ENCODE measurements at regions not wholly inside any gene's neighbourhood (a gene's known extent, or its start where the extent isn't known, plus 50 kb on each side); places are given as distances from the start of the nearest gene placed in this dataset.
"Not testable (repeated sequence)": the region's sequence is repeated elsewhere in the genome, so short reads cannot be mapped to it uniquely, and the experiment has no call there.

DNA sequence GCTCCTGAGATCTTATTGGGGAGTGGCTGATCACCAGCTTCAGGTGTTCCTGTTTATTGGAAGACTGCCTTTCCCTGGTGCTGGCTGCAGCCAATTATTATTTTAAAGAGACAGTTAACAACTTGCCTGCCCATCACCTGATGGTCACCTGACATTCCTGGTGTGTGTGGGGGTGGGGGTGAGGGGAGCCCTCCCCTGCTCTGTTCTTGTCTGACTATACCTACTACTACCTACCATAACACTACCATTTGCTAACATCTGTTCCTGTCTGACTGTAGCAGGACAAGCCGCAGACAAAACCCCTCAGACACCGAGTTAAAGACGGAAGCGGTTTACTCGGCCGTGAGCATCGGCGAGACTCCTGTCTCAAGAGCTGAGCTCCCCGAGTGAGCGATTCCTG is 54.9 kb upstream of the NBPF3 start:
- no peak for DNase-seq (ENCODE audit: low read depth)

DNA sequence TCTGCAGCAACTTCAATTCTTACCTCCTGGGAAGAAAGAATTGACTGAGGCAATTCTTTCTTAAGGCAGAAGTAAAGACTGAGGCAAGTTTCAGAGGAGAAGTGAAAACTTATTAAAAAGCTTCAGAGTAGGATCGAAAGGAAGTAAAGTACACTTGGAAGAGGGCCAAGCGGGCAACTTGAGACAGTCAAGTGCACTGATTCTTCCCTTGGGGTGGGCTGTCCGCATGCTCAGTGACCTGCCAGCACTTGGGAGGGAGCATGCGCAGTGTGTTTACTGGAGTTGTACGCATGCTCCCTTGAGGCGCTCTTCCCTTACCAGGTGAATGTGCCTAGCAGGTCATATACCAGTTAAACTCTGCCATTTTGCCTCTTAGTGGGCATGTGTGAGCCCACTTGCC is 55.3 kb upstream of the NBPF3 start:
- DNase-seq (ENCODE audit: low read depth) = no peak

DNA sequence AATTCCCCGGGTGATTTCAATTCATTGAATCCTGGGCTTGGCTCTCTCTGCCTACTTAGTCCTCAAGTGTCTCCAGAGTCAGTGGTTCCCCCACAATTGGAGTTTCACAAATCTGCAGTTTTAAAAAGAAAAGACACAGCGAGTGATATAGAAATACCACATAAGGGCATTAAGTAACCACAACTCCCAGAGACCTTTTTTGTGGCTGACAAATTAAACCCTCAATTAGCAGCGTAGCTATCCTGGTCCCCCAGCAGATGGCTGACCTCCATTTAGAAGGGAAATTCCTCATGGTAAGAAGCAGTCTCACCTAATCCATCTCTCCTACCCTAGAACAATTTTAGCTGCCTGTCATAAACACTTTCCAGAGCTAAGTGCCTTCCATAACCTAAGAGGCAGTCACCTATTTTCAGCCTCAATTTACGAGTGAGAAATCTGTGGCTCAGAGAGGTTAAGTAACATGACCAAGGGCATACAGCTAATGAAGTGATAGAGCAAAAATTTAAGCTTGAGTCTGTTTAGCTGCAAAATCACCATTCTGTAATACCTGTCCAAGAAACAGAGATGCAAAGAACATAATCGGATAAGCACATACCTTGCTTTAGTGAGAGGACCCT is 56.0 kb upstream of the NBPF3 start:
- no peak for DNase-seq (ENCODE audit: low read depth)

DNA sequence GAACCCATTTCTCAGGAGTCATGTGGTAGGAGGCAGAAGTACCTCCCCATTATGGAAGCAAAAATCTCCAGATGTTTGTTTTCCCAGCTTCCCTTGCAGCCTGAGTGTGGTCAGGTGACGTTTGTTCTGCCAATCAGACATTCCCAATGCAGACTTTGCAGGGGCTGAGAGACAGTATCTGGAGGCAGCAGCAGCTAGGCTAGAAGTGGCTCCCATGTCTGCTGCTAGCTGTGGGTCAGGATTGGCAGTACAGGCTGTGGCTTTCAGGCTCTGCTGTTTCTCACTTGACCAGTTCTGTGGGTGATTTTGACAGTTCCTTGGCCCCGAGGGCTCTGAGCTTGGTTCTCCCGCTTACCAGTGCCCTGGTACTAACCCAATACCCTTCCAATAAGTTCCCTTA is 58.6 kb upstream of the NBPF3 start:
- DNase-seq (ENCODE audit: low read depth) = no peak

DNA sequence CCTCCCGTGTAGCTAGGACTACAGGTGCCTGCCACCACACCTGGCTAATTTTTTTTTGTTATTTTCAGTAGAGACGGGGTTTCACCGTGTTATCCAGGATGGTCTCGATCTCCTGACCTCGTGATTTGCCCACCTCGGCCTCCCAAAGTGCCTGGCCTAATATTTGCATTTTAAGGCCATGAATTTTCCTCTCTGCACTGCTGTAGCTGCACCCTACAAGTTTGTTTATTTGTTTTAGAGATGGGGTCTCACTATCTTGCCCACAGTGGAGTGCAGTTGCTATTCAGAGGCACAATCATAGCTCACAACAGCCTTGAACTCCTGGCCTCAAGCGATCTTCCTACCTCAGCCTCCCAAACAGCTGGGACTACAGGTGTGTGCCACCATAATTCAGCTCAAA is 59.8 kb upstream of the NBPF3 start:
- not testable (repeated sequence) for DNase-seq (ENCODE audit: low read depth)

DNA sequence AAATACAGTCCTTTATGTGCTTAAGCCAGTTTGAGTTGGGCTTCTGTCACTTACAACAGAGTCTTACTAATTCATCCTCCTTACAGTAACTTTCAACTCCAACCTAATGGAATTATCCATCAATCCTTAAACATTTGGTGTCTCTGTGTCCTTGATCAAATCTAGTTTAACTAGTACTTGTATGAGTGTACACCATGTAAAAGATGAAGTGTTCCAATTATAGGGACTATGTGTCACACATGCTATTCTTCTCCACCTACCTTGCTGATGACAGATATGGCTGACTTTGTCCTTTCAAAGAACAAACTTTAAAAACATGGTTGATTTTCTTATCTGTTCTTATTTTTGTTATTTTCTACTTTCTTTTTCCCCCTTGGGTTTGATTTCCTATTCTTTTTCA is 60.4 kb upstream of the NBPF3 start:
- no peak for DNase-seq (ENCODE audit: low read depth)

DNA sequence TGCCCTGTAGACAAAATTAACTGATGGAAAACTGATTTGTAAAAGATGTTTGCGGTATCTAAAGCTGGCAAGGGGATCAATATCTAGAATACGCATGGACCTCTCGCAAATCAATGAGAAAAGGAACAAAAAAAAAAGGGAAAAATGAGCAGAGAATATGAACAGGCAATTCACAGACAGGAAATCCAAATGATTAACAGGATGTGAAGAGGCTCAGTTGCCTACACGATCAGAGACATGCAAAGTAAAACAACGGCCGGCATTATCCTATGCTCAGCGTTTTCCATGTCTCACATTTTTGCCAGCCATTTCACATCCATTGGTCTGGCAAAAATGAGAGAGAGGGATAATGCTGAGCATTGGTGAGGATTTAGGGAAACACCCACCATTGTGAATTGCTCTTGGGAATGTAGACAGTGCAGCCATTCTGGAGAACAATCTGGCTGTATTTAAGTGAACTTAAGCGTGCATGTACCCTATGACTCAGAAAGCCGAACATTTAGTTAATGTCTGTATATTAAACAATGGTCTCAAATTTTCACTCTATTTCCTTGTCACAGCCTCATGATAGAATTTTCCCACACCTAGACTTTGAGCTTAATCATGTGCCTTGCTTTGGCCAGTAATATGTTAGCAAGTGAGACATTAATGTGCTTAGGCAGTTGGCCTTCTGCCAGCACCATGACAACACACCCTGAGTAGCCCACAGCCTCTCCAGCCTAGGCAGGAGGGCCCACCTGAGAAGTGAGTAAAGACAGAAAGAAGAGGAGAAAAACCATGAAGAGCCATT is 61.0 kb upstream of the NBPF3 start:
- DNase-seq (ENCODE audit: low read depth) = no peak

DNA sequence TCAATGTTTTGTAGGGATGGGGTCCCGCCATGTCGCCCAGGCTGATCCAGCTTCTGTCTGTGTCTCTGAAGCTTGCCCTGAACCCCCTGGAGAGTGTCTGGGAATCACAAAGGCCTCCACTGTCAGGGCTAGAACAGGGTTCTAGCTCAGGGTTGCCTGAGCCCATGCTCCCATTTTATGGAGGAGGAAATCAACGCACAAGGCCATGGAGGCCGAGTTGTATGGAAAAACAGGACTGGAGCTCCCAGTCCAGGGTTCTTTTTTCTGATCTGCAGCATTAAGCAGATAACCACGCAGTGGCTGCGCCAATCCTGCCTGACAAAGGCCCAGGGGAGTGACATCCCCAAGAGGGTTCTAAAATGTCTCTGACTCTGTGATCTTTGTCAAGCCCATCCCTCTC is 67.6 kb upstream of the NBPF3 start:
- DNase-seq (ENCODE audit: low read depth) = no peak

DNA sequence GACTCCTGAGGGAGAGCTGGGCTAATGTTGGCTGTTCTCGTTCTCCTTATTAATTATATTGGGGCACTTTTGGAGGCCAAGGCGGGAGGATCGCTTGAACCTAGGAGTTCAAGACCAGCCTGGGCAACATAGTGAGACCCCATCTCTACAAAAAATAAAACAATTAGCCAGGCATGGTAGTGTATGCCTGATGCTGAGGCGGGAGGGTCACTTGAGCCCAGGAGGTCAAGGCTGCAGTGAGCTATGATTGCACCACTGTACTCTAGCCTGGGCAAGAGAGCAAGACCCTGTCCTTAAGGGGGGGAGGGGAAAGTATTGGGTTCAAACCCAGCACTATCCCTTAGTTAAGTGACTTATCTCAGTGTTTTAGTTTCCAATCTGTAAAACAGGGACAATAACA is 70.0 kb upstream of the NBPF3 start:
- no peak for DNase-seq (ENCODE audit: low read depth)

DNA sequence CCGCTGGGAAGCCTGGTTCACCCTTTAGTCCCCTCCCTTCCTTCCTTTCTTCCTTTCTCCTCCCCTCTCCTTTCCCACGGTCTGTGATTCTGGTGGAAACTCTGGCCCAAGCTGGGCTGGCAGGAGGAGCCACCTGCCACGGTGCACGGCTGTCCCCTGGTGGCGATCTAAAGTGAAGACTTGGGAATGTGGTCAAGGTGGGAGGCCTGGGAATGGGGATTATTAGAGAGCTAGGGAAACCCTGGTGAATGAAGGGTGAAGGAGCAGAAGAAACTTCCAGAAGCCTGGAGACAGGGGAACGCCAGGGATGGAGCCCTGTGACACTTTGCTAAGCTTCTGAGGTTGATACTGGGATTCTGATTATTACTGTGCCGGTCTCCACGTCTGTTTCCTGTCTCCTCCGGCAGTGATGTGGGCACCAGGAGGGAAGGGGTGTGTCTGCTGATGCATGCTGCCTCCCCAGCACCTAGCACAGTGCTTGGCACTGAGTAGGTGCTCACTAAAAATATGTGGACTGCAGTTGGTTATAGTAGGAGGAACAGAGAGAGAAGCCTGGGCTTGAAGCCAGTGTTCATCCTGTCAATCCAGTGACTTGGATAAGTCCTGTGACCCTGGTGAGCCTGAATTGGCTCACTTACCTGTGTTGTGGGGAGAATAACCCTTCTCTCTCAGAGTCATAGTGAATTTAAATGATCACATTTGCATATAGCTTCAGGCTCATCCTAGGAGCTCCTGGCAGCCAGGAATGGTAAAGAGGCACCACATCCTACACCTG is 71.2 kb upstream of the NBPF3 start:
- DNase-seq (ENCODE audit: low read depth) = peak; percentile 53

DNA sequence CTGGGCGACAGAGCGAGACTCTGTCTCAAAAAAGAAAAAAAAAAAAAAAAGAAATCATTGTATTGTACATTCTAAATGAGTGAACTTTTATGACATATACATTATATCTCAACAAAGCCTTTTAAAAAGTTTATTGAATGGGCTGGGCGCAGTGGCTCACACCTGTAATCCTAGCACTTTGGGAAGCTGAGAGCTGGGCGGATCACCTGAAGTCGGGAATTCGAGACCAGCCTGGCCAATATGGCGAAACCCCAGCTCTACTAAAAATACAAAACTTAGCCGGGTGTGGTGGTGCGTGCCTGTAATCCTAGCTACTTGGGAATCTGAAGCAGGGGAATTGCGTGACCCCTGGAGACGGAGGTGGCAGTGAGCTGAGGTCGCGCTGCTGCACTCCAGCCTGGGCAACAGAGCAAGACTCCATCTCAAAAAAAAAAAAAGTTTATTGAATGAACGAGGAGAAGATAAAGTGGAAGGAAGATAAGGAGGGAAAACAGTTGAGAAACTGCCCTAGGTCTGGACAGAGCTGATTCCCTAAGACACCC is 71.9 kb upstream of the NBPF3 start:
- DNase-seq (ENCODE audit: low read depth) = not testable (repeated sequence)

DNA sequence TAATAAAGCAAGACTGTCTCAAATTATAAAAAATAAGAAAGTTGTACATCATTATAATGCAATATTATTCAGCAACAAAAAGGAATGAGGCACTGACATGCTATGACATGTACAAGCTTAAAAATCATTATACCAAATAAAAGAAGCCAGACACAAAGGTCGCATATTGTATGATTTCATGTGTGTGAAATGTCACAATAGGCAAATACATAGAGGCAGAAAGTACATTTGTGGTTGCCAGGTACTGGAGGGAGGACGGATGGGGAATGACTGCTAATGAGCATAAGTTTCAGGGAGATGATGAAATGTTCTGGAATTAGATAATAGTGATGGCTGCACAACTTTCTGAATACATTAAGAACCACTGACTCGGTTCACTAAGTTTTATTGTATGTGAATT is 73.6 kb upstream of the NBPF3 start:
- no peak for DNase-seq (ENCODE audit: low read depth)

DNA sequence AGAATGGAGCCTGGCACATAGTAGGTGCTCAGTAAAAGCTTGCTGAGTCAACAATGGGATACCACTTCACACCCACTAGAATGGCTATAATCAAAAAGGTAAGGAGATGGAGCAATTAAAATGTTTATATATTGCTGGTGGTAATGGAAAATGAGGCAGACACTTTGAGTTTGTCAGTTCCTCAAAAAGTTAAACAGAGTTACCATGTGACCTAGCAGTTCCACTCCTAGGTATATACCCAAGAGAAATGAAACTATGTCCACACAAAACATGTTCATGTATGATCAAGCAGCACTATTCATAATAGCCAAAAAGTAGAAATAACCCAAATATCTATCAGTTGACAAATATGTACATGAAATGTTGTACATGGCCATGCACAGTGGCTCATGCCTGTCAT is 74.8 kb upstream of the ECE1 start:
- DNase-seq (ENCODE audit: low read depth) = no peak

DNA sequence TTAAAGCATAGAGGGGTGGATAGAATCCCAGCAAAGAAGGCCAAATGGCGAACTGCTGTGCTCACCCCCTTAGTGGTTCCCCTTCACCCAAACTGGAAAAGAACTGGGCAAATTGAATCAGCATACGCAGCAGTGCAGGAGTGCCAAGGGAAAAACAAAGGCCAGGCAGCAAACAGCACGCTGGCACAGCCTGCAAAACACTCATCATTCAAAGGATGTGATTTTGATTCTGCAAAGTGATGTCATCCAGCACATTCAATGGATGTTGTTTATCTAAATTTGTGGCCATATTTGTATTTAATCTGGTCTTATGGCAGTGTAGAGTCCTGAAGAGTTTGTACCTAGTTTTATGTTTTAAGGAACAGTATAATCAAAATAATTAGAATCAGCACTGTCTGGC is 71.8 kb upstream of the ECE1 start:
- DNase-seq (ENCODE audit: low read depth) = no peak

DNA sequence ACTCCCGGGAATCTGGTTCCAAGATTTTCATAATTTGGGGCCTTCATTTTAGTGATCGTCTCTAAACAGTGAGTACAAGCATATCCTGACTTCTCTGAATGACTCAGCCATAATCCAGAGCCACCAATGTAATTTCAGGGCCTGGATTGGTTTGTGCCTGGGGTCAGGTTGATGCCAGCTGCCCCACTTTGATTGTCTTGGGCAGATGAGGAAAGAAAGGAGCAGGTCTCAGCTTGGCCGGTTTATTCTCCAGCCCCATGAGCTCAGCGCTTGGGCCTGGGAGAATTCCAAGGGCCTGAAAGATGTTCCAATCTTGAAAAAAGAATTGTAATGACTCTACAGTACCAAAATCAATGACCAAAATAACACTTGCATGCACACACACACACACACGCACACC is 71.2 kb upstream of the ECE1 start:
- DNase-seq (ENCODE audit: low read depth) = no peak

DNA sequence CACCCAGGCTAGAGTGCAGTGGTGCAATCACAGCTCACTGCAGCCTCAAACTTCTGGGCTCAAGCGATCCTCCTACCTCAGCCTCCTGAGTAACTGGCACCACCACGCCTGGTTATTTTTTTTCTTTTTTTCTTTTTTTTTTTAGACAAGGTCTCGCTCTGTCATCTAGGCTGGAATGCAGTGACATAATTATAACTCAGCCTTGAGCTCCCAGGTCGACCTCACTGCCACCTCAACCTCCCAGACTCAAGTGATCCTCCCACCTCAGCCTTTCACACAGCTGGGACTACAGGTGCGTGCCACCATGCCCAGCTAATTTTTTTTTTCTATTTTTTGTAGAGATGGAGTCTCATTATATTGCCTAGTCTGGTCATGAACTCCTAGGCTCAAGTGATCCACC is 66.9 kb upstream of the ECE1 start:
- DNase-seq (ENCODE audit: low read depth) = no peak

DNA sequence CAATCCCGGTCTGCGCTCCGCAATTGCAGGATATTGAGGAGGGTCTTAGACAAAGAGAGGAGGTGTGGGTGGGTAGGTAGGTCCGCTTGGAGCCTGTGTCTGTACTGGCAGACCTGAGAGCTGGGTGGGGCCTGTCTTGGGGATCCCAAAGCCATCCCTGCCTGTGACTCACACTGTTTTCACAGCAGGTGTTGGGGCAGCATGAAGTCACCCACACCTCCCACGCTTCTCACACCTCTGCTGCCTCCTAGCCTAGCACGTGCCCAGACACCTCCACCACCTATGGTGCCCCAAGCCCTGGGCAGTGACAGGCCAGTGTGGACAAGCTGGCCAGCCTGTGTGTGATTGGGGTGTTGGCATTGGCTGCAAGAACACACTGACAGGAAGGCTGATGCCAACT is 65.7 kb upstream of the ECE1 start:
- peak; percentile 17 for DNase-seq (ENCODE audit: low read depth)

DNA sequence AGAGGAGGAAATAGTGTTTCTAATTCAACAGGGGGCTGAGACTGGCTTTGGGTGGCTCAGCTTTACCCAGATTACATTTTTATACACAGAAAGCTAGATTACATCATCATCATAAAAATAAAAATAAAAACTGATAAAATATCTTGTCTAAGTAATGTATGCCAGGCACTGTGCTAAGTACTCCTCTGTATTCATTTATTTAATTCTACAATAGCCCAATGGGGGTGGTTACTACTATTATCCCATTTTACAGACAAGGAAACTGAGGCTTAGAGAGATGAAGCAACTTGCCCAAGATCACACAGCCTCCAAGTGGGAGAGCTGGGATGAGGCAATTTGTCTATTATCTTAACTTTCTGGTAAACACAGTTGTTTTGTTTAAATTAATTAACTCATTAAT is 62.3 kb upstream of the ECE1 start:
- no peak for DNase-seq (ENCODE audit: low read depth)

DNA sequence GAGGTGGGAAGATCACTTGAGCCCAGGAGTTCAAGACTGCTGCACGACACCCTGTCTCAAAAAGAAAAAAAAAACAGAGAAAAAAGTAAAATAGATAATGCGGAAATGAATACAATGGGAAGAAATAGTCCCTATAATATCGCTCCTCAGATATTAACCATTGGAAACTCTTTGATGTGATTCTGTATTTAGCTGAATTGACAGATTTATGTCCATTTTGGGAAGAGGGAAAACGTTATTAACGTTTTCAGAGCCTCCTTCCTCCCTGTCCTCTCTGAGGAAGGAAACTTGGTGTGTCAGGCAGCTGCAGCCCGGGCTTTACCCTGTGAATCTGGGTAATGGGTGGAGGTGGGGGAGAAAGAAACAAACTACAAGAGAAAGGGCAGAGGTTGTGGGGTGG is 61.6 kb upstream of the ECE1 start:
- DNase-seq (ENCODE audit: low read depth) = no peak

DNA sequence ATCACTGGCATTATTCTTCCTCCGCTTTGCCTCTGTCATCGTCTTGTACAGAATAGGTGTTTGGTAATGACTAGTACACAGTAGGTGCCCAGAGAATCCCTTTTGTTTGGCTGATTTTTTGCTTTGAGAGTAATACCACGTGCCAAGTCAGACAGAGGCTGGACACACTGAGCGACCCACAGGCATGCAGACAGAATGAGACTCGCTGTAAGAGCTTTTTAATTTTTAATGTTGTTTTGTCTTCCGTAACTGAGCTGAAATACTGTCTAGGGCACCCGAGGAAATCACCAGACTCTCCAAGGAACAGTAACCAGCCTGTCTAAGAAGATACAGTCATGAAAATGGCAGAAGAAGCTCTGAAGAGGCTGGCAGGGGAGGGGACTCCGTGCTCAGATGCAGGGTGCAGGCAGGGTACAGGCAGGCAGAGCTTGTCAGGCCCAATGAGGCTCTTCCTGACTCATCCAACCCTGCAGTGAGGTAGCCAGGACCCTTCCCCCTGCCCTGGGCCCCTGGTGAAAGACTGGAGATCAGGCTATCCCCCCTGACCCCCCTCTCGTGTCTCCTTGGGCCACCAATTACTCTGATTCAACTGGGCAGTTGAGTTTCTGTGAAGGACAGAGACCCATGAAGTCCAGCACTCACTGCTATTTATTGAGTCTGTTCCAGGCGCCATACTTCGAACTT is 60.1 kb upstream of the ECE1 start:
- no peak for DNase-seq (ENCODE audit: low read depth)

DNA sequence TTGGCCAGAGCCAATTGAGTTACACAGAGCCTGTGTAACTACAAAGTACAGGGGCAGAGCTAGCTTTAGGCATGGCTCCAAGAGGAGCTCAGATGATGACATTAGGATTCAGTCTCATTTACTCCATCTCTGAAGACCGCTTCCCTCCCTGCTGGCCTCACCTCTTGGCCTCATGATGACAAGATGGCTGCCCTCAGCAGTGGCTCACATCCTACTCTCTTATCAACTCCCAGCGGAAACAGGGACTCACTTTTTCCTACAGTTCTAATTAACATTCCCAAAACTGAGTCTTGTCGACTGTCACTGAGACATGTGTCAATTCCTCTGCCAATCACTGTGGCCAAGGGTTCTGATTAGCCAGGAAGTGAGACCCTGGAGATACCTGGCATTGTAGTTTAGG is 59.4 kb upstream of the ECE1 start:
- DNase-seq (ENCODE audit: low read depth) = no peak

DNA sequence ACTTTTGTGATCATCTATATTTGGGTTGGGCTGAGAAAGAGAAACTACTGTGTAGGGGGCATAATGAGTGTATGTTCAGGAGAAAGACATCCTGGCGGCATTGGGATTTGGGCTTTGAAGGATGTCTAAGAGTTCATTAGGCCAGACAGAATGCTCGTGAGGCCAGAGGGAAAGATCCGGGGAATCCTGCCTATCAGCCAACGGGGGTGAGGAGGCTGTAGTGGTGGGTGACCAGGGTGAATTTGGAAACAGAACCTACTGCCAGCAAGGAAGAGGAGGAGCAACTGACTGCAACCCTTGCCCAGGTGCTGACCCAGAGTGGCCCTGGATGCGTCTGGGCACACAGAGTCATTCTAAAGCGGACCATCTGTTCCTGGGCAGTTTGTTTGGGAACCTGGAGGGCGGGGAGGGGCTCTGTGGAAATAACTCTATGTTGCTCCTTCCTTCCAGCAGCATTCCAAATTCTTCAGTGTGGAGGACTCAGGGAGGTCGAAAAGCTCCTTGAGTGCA is 56.9 kb upstream of the ECE1 start:
- DNase-seq (ENCODE audit: low read depth) = no peak
